ENCODE measurements at regions not wholly inside any gene's neighbourhood (a gene's known extent, or its start where the extent isn't known, plus 50 kb on each side); places are given as distances from the start of the nearest gene placed in this dataset.
"Not testable (repeated sequence)": the region's sequence is repeated elsewhere in the genome, so short reads cannot be mapped to it uniquely, and the experiment has no call there.

- no peak for DNase-seq (ENCODE audit: low read depth in 4 of 4, low spot score in 2 of 4)
These were observed 887.4 kb upstream of the B3GALT2 start for GRCh38 chr1:194073833-194074232.

GRCh38 chr1:194071205-194071604 lies 884.8 kb upstream of the B3GALT2 start:
- DNase-seq (ENCODE audit: low read depth in 4 of 4, low spot score in 2 of 4): no peak

- DNase-seq (ENCODE audit: low read depth in 4 of 4, low spot score in 2 of 4): no peak
These were observed 883.4 kb upstream of the B3GALT2 start for GRCh38 chr1:194069831-194070218.

GRCh38 chr1:194069168-194069830 lies 882.9 kb upstream of the B3GALT2 start:
- no peak for DNase-seq (ENCODE audit: low read depth in 4 of 4, low spot score in 2 of 4)

- DNase-seq (ENCODE audit: low read depth in 4 of 4, low spot score in 2 of 4): no peak
These were observed 882.2 kb upstream of the B3GALT2 start for GRCh38 chr1:194068446-194069167.

GRCh38 chr1:194067772-194068171 lies 881.4 kb upstream of the B3GALT2 start:
- DNase-seq (ENCODE audit: low read depth in 4 of 4, low spot score in 2 of 4): no peak

- DNase-seq (ENCODE audit: low read depth in 4 of 4, low spot score in 2 of 4): no peak
These were observed 876.5 kb upstream of the B3GALT2 start for GRCh38 chr1:194062962-194063361.

GRCh38 chr1:194062526-194062925 lies 876.1 kb upstream of the B3GALT2 start:
- no peak for DNase-seq (ENCODE audit: low read depth in 4 of 4, low spot score in 2 of 4)

- no peak for DNase-seq (ENCODE audit: low read depth in 4 of 4, low spot score in 2 of 4)
These were observed 874.1 kb upstream of the B3GALT2 start for GRCh38 chr1:194060481-194060880.

GRCh38 chr1:194058268-194058667 lies 871.9 kb upstream of the B3GALT2 start:
- not testable (repeated sequence) for DNase-seq (ENCODE audit: low read depth in 4 of 4, low spot score in 2 of 4)

GRCh38 chr1:194056169-194056568 lies 869.8 kb upstream of the B3GALT2 start:
- DNase-seq (ENCODE audit: low read depth in 4 of 4, low spot score in 2 of 4): no peak

GRCh38 chr1:194055536-194055935 lies 869.1 kb upstream of the B3GALT2 start:
- DNase-seq (ENCODE audit: low read depth in 4 of 4, low spot score in 2 of 4): no peak

GRCh38 chr1:194052514-194053338 lies 866.3 kb upstream of the B3GALT2 start:
- DNase-seq (ENCODE audit: low read depth in 4 of 4, low spot score in 2 of 4): no peak

GRCh38 chr1:194047921-194048320 lies 861.5 kb upstream of the B3GALT2 start:
- DNase-seq (ENCODE audit: low read depth in 4 of 4, low spot score in 2 of 4): no peak

- DNase-seq (ENCODE audit: low read depth in 4 of 4, low spot score in 2 of 4): peak in 2 of 4 donors; percentile 19 to 43
These were observed 860.8 kb upstream of the B3GALT2 start for GRCh38 chr1:194047206-194047605.

- DNase-seq (ENCODE audit: low read depth in 4 of 4, low spot score in 2 of 4): no peak
These were observed 859.0 kb upstream of the B3GALT2 start for GRCh38 chr1:194045416-194045815.

GRCh38 chr1:194044892-194045291 lies 858.5 kb upstream of the B3GALT2 start:
- no peak for DNase-seq (ENCODE audit: low read depth in 4 of 4, low spot score in 2 of 4)

- DNase-seq (ENCODE audit: low read depth in 4 of 4, low spot score in 2 of 4): no peak
These were observed 857.8 kb upstream of the B3GALT2 start for GRCh38 chr1:194043984-194044755.

- no peak for DNase-seq (ENCODE audit: low read depth in 4 of 4, low spot score in 2 of 4)
These were observed 856.3 kb upstream of the B3GALT2 start for GRCh38 chr1:194042736-194043135.

- DNase-seq (ENCODE audit: low read depth in 4 of 4, low spot score in 2 of 4): no peak
These were observed 854.1 kb upstream of the B3GALT2 start for GRCh38 chr1:194040496-194040895.

- DNase-seq (ENCODE audit: low read depth in 4 of 4, low spot score in 2 of 4): no peak
These were observed 853.2 kb upstream of the B3GALT2 start for GRCh38 chr1:194039578-194039977.

Data from left renal cortex interstitium (tissue), 4 donors.